ENCODE measurements at regions not wholly inside any gene's neighbourhood (a gene's known extent, or its start where the extent isn't known, plus 50 kb on each side); places are given as distances from the start of the nearest gene placed in this dataset.

- no peak for FAIRE-seq
- no peak for TF ChIP-seq CTCF (IDR thresholded peaks at IDR 0.05; ENCODE audit: insufficient read depth, missing control alignments)
- DNase-seq (ENCODE audit: insufficient read length, low spot score): no peak
These were observed 115.5 kb upstream of the SH3BP4 start for GRCh38 chr2:234836271-234836670.

GRCh38 chr2:234835738-234836137, 116.1 kb upstream of the SH3BP4 start:
- no peak for TF ChIP-seq CTCF (IDR thresholded peaks at IDR 0.05; ENCODE audit: insufficient read depth, missing control alignments)
- no peak for DNase-seq (ENCODE audit: insufficient read length, low spot score)
- no peak for FAIRE-seq

GRCh38 chr2:234834228-234834923, 117.4 kb upstream of the SH3BP4 start:
- no peak for TF ChIP-seq CTCF (IDR thresholded peaks at IDR 0.05; ENCODE audit: insufficient read depth, missing control alignments)
- FAIRE-seq (no peak), DNase-seq (ENCODE audit: insufficient read length, low spot score) (no peak)

- DNase-seq (ENCODE audit: insufficient read length, low spot score) (no peak), FAIRE-seq (no peak)
- no peak for TF ChIP-seq CTCF (IDR thresholded peaks at IDR 0.05; ENCODE audit: insufficient read depth, missing control alignments)
These were observed 121.0 kb upstream of the SH3BP4 start for GRCh38 chr2:234830853-234831252.

GRCh38 chr2:234829074-234829455, 122.8 kb upstream of the SH3BP4 start:
- FAIRE-seq (no peak), DNase-seq (ENCODE audit: insufficient read length, low spot score) (no peak)
- TF ChIP-seq CTCF (IDR thresholded peaks at IDR 0.05; ENCODE audit: insufficient read depth, missing control alignments): no peak

- FAIRE-seq: no peak
These were observed 123.3 kb upstream of the SH3BP4 start for GRCh38 chr2:234828382-234829073.

More at GRCh38 chr2:234828382-234829073, 123.3 kb upstream of the SH3BP4 start:
- TF ChIP-seq CTCF (IDR thresholded peaks at IDR 0.05; ENCODE audit: insufficient read depth, missing control alignments): no peak
- DNase-seq (ENCODE audit: insufficient read length, low spot score): no peak
